Embryonic facial prominence (tissue), 1 donor: ENCODE measurements at regions not wholly inside any gene's neighbourhood (a gene's known extent, or its start where the extent isn't known, plus 50 kb on each side); places are given as distances from the start of the nearest gene placed in this dataset.

Experiments
- DNase-seq: peaks from one replicate; pipeline ENCODE4 v3.0.0-alpha.2; 2016; ENCODE audit errors: extremely low spot score

DNA sequence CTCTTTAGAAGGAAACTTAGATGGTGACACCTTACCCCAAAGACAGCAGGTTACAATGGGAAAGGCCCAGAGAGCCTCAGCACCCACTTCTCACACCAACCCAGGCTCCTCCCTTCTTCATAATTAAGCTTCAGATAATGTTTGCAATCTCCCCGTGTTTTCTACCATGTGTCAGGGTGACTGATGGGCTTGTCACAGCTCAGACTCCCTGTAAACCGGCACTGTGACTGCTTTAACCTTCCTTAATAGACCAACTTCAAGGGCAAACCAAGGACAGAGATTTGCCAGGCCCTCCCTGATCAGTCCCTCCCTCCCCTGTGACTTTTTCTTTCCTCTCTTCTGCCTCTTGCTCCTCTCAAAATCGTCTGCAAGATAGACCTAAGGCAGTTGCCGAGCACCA lies 760.6 kb upstream of the EEF2KMT start:
- DNase-seq: no peak

DNA sequence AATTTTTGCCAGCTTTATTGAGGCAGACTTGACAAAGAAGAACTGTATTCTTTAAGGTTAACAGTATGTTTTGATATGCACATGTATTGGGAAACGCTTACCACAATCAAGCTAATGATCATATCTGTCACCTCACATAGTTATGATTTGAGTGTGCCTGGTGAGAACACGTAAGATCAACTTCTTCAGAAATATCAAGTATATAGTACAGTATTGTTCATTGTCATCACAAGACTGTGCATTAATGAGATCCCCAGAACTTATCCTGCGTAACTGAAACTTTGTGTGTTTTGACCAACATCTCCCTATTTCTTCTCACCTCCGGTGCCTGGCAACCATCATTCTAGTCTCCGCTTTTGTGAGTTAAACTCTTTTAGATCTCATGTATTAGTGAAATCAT lies 756.4 kb upstream of the EEF2KMT start:
- DNase-seq: no peak

DNA sequence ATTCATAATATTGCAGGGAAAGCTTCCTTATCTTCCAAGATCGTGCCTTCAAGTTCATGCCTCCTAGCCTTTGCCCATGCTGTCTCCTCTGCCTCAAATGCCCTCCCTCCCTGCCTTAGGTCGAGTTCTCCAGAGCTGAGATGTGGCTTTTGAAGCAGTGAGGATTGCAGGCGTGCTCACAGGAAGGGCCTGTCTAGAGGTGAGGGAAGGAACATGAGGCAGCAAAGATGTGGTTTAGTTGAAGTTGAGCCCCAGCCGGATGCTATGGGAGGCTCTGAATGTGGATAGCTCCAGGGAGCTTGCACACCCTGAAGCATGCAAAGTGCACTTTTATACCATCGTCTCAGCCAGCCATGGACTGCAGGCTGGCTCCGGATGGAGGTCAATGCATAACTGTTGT lies 754.6 kb upstream of the EEF2KMT start:
- DNase-seq: no peak

DNA sequence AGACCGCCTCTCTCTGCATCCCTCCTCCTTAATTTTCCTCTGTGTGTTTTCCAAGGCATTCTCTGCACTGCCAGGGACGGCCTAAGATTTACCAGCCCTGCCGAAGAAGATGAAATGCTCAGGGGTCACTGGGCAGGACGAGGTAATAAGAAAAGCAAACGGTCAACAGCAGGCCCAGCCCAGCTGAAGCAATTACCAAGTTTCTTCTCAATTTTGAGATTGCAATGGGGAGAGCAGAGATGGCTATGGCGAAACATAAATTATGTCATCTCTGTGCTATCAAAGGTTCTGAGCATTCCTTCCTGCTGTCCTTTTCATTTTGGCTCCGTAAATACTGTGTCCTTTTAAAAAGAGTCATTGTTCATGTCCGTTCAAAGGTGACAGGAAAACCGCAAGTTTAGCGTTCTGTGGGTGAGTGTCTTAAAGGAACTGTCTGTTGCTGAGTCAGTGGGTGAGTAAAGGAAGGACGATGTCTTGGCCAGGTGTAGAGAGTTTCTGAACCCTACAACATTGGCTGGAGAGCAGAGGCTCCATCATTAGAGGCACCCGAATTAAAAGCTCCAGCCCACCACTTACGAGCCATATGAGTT lies 753.9 kb upstream of the EEF2KMT start:
- DNase-seq: no peak

DNA sequence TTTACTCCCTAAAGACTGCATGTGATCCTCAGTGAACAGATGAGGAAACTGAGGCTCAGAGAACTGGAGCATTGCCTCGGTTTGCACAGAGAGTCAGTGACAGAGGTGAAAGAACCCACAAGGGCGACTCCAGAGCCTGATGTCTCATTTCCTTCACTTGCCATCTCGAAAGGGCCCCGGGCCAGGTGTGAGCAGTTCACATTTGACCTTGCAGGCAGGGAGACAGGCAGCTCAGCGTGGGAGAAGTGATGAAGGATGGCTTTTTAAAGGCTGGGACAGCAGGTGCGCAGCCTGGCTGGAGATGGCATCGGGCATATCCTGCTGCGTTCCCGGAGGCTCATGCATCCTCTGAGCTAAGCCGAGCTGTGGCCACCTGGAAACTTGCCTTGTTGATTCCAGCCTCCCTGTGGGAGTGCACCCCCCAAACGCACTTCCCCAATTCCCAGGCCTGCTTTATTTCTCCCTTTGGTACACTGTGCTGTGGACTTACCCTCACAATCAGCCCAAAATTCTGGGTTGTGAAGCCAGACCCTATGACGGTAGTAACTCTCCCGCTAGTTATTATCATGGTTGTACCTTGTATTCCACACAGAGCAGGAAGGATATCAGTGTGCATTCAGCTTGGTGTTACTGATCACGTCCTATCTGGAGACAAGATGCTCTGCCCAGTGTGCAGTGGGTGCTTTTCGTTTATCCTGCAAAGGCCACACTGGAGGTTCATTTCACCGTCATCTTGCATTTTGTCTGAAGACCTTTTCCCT lies 753.2 kb upstream of the EEF2KMT start:
- DNase-seq: no peak

DNA sequence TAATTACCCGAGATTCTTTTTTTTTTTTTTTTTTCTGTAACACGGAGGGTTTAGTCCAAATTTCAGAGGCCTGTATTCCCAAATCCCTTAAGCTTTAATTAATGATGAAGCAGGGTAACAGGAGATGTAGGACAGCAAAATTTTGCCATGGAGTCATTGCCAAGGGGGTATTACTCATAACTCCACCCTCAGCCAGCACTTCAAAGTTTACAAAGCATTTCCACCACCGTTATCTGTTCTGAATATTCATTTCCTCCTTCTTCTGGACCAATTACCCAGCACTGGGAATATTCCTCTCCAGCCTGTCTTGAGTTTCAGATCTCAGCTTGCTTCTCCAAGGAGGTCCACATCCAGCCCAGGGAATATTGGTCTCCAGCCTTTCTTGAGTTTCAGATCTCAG lies 747.5 kb upstream of the EEF2KMT start:
- DNase-seq: no peak

DNA sequence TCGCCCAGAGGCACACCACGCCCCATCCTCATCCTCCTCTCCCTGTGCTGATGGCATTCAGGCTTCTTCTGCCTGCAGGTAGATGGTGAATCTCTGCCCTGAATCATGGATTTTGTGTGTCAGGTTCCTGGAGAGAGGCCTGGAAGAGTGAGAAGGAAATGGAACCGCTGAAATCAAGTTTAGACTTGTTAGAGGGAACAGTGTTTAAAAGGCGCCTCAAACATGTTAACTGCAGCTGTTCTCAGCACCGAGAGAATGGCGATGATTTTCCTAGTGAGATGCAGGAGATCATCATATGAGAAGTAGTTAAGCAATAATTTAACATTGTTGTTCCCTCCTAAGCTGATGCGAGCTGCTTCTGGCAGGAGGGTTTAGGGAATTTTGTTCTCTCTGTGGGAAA lies 744.4 kb upstream of the EEF2KMT start:
- no peak for DNase-seq

DNA sequence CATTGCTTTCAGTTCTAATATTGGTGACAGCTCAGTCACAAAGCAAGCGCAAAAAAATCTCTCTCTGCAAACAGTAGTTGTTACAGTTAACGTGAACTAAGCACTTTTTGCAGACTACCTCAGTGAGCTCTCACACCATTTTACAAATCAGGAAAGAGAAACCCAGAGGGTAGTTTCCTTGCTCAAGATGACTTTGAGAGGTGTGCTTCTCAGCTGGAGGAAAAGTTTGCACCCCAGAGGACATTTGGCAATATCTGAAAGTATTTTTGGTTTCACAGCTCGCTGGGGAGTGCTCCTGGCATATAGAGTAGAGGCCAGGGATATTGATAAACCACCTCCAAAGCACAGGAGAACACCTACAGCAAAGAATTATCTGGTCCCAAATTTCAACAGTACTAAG lies 741.1 kb upstream of the EEF2KMT start:
- DNase-seq: no peak

DNA sequence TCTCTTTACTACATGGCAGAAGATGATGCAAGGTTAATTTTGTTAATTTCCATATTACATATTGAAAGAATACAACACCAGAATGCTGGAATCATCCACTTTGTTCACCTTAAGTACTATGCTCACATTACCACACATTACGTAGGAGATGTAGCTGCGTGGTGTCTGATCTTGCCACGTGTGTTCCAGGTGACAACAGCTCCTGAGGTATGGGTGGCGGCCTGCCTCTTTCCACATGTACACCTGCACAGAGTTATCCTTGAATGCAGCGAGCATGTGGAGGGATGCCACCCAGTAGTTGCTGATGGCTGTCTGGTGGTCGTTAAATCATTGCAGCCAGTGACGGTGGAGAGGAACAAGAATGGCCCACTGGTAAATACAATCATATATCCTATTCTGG lies 740.5 kb upstream of the EEF2KMT start:
- no peak for DNase-seq

DNA sequence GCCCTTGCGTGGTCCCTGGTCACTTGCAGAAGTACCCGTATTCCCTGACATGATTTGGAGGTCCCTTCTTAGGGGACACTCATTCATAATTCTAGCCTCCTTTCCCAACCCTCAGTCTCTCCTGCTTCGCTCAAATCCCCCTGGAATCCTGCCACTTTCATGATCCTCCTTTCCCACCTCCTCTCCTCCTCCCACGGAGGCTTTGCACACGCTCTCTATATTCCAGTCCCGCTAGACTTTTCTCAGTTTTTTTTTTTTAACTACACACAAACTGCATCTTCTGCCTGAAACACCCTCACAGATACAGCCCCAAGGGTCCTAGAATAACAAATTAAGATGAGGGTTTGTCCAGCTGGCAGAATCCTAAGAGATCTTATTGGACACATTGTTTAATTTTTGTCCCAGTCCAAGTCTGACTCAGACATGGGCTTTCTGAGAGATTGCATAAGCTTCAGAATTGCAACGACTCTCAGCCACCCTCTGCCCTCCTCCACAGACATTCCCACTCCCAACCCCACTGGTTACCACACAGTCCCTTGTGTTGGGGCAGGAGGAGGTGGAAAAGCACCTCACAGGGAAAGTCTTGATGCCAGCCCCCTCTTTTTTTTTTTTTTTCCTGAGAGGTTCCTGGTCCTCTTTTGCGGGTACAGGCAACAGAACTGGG lies 739.5 kb upstream of the EEF2KMT start:
- DNase-seq: no peak

DNA sequence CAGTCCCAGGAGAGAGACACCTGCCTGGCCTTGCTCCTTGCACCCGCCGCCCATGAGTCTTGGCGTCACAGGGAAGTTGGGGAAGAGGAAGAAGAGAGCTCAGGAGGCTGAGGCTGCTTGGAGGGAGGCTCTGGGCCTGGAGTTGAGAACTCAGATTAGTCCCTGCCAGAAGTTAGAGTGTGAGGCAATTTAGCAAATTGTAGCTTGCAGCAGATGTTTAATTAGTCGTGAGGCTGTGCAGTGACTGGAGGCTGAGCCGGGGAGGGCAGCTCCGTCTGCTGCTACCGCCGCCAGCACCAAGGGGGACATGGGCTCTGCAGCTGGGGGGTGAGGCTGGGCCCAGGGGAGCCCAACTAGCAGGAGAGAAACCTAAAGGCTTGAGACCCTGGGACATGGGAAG lies 738.3 kb upstream of the EEF2KMT start:
- no peak for DNase-seq

DNA sequence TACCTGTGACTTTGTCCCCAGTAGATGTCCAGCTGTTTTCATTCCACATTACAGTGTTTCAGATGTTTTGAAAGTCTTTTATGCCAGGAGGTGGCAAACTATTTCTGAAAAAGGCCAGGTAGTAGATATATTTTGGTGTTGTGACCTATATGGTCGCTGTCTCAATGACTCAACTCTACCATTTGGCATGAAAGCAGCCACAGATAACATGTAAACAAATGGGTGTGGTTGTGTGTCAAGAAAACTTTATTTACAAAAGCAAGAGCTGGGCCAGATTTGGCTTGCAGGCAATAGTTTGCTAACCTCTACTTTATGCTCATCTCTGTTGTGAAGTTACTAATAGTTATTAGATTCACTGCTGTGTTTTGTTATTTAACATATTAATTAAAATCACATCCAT lies 728.7 kb upstream of the EEF2KMT start:
- no peak for DNase-seq

DNA sequence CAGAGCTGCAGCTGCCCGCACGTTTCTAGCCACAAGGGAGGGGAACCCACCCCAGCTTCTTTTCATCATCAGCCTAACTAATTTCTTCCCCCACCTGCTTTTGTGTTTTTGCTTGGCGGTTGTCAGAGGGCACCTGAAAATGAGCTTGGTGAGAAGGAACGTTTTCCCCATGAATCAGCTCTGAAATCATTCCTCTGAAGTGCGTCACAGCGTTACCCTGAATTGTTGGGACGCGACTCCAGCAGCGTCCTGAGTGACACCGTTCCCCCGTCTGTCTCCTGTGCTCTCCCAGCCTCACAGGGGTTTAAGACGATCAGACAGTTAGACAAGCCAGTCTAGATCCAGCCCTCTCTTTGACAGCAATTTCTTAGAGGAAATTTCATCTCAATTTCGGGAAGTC lies 722.9 kb upstream of the EEF2KMT start:
- no peak for DNase-seq

DNA sequence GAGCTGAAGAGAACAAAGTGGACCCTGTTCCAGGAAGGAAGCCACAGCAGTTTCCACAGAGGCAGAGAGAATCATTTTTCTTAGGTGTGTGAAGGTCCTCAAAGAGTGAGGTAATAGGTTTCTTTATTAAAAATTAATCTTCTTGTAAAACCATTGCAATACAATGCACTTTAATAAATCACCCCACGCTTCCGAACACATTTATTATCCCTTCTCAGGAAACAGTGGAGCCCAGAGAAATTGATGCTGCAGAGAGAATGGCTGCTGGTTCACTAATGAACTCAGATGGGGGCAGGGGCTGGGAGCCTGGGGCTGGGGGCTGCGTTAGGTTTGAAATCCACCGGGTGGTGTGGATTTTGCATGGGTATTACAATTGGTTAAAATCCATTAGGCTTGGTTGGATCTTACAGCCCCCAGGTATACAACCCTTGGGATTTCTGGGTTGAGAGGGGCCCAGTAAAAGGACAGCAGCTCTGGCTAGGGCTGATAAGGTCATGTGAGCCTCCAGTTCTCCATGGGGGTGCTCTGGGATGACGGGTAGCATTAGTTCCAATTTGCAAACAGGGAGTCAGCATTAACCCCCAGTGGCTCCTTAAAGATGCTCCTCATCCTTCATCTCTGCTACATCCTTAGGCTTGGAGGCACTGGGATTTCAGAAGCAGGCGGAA lies 718.1 kb upstream of the EEF2KMT start:
- DNase-seq: no peak

DNA sequence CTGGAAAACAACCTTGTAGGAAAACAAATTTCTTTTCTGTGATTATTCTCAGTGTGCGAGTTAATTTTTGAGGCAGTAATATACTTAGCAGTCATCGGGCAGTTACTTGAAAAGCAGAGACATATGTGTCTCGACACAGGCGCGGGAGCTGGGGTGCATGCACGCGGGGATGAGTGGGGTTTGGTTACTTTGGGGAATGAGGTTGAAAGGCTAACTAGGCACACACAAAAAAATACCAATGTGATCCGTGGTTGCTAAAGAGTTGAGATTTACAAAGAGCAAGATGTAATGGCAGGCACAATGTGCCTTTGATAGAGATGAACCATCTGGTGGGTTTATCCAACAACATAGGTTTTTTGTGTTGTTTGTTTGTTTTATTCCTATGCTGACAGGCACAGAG lies 703.8 kb upstream of the EEF2KMT start:
- no peak for DNase-seq

DNA sequence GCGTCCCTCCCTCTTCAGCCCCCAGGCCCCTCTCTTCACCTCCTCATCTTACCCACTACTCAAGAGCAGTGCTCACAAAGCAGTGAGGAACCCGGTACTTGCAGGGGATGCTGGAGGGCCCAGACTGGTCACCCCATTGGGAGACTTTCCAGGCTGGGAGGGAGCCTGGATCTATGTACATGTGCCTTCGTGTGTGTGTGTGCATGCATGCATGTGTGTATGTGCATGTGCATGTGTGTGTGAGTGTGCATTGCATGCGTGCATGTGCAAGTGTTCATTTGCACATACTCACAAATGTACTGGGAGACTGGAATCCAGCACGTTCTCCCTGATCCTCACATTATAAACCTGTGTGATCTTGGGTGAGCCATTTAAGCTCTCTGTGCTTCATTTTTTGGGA lies 696.0 kb upstream of the EEF2KMT start:
- DNase-seq: no peak

DNA sequence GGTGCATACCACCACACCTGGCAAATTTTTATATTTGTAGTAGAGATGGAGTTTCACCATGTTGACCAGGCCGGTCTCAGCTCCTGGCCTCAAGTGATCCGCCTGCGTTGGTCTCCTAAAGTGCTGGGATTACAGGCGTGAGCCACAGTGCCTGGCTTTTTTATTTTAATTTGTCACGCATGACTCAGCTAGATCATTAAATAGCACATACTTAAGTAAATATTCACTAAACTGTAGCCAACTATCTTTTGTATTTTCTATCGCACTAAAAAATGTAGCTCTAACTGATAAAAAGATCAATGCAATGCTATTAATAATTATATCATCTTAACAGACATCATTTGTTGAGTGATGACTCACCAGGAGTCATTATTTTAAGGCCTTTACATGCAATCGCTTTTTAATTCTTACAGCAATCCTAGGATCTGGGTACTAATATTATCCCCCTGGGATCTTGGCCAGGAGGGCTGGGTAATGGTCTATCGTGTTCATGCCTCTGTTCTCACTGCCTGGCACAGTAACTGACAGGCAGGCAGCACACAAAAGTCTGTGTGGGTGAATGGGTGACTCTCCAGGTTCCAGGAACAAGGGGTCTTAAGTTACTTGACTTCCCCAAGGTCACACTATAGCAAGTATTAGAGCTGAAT lies 693.5 kb upstream of the EEF2KMT start:
- no peak for DNase-seq

DNA sequence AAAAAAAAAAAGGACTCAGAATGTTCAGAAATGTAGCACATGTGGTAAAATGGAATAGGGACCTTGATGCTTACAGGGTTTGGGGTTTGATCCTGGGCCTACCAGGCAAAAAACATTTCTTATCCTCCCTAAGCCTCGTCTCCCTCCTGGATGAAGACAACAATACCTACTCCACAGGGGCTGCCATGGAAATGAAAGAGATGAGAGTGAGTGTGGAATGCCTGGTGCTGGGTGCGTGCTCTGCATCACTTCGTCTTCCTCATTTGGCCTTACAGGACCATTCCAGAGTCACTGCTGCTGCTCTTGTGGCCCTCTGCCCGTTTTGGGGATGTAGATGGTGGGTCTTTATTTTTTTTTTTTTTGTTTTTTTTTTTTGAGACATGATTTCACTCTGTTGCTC lies 692.9 kb upstream of the EEF2KMT start:
- DNase-seq: no peak

DNA sequence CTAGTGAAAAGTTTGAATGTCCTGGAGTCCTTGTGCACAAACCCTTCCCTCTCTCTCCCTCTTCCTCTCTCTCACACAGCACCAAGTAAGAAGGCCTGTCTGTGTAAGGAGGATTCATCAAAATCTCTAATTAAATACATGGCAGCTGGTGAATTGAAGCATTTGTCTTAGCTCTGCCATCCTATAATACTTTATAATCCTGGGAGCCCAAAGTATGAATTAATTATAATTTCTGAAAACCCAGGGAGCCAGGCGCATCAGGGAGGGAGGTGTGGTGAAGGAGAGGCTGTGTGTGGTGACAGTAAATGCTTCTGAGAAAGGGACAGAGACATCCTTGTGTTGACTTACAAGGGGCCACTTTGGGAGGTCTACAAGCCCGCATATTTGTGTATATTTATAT lies 691.4 kb upstream of the EEF2KMT start:
- no peak for DNase-seq

DNA sequence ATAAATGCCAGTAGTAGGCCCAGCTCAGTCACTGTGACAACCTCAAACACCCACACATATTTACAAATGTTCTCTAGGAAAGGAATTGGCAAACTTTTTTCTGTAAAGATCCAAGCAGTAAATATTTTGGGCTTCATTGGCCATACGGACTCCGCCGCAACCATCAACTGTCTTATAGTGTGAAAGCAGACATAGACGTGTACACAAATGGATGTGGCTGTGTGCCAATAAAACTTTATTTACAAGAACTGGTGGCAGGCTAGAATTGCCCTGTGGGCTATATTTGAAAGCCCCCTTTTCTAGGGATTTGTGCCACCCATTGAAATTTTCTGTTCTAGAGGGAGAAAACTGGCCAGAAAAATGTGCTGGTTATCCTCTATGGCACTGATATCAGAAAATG lies 683.8 kb upstream of the EEF2KMT start:
- DNase-seq: no peak

DNA sequence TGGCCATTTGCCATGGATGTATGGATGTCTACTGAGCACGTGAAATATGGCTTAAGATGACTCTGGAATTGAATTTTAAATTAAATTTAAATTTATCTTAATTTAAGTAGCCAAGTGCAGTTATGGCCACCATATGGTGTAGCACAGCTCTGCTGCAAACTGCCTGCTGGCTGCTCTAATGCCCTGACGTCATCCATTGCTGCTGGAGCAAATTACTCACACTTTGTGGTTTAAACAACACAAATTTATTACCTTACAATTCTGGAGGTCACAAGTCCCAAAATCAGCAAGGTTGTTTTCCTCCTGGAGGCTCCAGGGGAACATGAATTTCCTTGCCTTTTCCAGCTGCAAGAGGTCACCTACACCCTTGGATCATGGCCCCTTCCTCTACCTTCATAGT lies 679.3 kb upstream of the EEF2KMT start:
- DNase-seq: no peak

DNA sequence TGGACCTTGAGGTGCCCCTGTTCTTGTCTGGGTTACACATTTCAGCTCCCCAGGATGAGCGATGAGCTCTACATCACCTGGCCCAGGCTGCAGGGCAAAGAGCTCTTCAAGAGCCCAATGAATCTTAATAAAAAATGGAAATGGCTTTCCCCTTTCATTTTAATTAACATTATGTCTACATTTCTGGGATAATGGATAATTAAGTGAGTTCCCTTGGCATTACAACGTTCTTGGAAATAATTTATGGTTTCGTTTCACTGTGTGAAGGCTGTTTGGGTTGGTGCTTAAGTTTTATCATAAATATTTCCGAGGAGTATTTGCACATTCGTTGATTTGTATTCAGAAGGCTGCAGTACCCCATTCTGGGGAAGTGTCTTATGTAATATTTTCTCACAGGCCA lies 678.3 kb upstream of the EEF2KMT start:
- no peak for DNase-seq
